DOHH2 (cell line): ENCODE measurements at regions not wholly inside any gene's neighbourhood (a gene's known extent, or its start where the extent isn't known, plus 50 kb on each side); places are given as distances from the start of the nearest gene placed in this dataset.
"Not testable (repeated sequence)": the region's sequence is repeated elsewhere in the genome, so short reads cannot be mapped to it uniquely, and the experiment has no call there.

Source experiments
- EZH2phosphoT487 ChIP-seq: fragments of 200-600 bp; sonication (generic); IDR thresholded peaks from 2 replicates; pipeline ENCODE4 v1.6.1; 2017; ENCODE audit warnings: borderline replicate concordance, mild to moderate bottlenecking, antibody characterized with exemption, low read length, moderate library complexity, mixed read lengths
- TF ChIP-seq, protein P1 (sequence below): fragments of 200-600 bp; sonication (generic); IDR thresholded peaks from one replicate; pipeline ENCODE4 v1.5.1; 2014; ENCODE audit warnings: antibody characterized with exemption, mild to moderate bottlenecking, low read depth, low read length; ENCODE audit not compliant: poor library complexity, severe bottlenecking

DNA sequence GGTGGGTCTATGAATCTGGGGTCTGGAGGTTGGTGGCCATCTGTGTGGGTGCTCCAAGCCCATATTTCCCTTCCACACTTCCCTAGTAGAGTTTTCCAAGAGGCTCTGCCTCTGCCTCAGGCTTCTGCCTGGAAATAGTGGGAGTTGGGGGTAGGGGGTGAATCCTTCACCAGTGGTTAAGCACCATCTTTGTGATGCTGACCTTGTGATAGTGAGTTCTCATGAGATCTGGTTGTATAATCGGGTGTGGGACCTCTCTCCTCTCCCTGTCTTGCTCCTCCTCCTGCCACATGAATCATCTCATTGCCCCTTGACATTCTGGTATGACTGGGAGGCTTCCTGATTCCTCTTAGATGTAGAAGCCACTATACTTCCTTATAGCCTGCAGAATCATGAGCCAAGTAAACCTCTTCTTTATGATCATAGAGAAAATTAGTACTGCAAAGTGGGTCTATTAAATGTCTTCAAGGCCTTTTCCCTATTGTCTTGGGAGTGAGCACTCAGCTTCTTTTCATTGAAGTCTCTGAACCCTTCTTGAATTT, 829.8 kb downstream of the FOXD4L5 start:
- TF ChIP-seq, protein P1, sequence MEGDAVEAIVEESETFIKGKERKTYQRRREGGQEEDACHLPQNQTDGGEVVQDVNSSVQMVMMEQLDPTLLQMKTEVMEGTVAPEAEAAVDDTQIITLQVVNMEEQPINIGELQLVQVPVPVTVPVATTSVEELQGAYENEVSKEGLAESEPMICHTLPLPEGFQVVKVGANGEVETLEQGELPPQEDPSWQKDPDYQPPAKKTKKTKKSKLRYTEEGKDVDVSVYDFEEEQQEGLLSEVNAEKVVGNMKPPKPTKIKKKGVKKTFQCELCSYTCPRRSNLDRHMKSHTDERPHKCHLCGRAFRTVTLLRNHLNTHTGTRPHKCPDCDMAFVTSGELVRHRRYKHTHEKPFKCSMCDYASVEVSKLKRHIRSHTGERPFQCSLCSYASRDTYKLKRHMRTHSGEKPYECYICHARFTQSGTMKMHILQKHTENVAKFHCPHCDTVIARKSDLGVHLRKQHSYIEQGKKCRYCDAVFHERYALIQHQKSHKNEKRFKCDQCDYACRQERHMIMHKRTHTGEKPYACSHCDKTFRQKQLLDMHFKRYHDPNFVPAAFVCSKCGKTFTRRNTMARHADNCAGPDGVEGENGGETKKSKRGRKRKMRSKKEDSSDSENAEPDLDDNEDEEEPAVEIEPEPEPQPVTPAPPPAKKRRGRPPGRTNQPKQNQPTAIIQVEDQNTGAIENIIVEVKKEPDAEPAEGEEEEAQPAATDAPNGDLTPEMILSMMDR: not testable (repeated sequence)
- TF ChIP-seq EZH2phosphoT487: not testable (repeated sequence)
